ENCODE measurements at regions not wholly inside any gene's neighbourhood (a gene's known extent, or its start where the extent isn't known, plus 50 kb on each side); places are given as distances from the start of the nearest gene placed in this dataset.

DNA sequence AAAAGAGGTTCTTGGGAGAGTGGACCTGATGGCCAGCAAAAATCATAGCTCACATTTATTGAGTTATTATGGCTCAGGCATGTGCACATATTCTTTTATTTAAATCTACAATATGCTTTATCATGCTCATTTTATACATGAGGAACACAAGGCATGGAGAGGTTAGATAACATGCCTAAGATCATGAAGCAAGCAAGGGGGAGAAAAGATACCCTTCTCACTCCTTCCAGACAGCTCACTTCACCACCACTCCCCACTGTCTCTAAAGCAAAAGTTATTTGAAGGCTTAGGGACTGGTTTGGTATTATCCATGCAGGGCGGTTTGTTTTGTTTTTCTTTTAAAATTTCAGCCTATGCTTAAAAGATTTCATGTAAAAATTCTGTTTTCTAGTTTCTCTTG is 59.0 kb upstream of the PDE8B start:
- WGBS (ENCODE audit: low lambda C conversion rate) = 73% methylated on average over 1 of the region's 1 CpG
- H3K79me2 ChIP-seq (ENCODE audit: insufficient read depth) = no peaks in the 10 kb centered on the region
- H3K4me2 ChIP-seq = no peak overlapping the region
- no peak overlapping the region for H3K9ac ChIP-seq
- H3K4me3 ChIP-seq (ENCODE audit: low read depth in 2 of 2, low read length in 1 of 2) = no peak overlapping the region
- H3K9me3 ChIP-seq = no peaks in the 10 kb centered on the region
- H4K20me1 ChIP-seq (ENCODE audit: insufficient read depth) = no peaks in the 10 kb centered on the region
- no peaks in the 10 kb centered on the region for H3K9me2 ChIP-seq
- no peak for TF ChIP-seq GABPA (IDR thresholded peaks at IDR 0.05; ENCODE audit: low read depth)
- TF ChIP-seq TAF1 (IDR thresholded peaks at IDR 0.05; ENCODE audit: borderline replicate concordance, low read depth, low read length) = no peak
- no peak for TF ChIP-seq NFIC (IDR thresholded peaks at IDR 0.05; ENCODE audit: borderline replicate concordance)
- TF ChIP-seq MEF2A (IDR thresholded peaks at IDR 0.05; ENCODE audit: borderline replicate concordance, low read depth) = no peak
- no peak for TF ChIP-seq SIN3A (IDR thresholded peaks at IDR 0.05; ENCODE audit: borderline replicate concordance, low read depth, low read length)
- TF ChIP-seq, protein P1, sequence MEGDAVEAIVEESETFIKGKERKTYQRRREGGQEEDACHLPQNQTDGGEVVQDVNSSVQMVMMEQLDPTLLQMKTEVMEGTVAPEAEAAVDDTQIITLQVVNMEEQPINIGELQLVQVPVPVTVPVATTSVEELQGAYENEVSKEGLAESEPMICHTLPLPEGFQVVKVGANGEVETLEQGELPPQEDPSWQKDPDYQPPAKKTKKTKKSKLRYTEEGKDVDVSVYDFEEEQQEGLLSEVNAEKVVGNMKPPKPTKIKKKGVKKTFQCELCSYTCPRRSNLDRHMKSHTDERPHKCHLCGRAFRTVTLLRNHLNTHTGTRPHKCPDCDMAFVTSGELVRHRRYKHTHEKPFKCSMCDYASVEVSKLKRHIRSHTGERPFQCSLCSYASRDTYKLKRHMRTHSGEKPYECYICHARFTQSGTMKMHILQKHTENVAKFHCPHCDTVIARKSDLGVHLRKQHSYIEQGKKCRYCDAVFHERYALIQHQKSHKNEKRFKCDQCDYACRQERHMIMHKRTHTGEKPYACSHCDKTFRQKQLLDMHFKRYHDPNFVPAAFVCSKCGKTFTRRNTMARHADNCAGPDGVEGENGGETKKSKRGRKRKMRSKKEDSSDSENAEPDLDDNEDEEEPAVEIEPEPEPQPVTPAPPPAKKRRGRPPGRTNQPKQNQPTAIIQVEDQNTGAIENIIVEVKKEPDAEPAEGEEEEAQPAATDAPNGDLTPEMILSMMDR (IDR thresholded peaks at IDR 0.05) = no peak
- no peak for TF ChIP-seq ELF1 (IDR thresholded peaks at IDR 0.05)
- TF ChIP-seq PBX3 (IDR thresholded peaks at IDR 0.05) = no peak
- no peak for TF ChIP-seq FOSL2 (IDR thresholded peaks at IDR 0.05; ENCODE audit: borderline replicate concordance, low read depth)
- no peak for TF ChIP-seq RXRA (IDR thresholded peaks at IDR 0.05; ENCODE audit: borderline replicate concordance, low read depth)
- TF ChIP-seq USF1 (IDR thresholded peaks at IDR 0.05; ENCODE audit: borderline replicate concordance, low read depth) = no peak
- TF ChIP-seq POLR2AphosphoS5 (IDR thresholded peaks at IDR 0.05; ENCODE audit: low read depth, low read length) = no peak
- no peak for TF ChIP-seq CHD2 (IDR thresholded peaks at IDR 0.05; ENCODE audit: low read length, partially characterized antibody)
- TF ChIP-seq NRF1 (IDR thresholded peaks at IDR 0.05; ENCODE audit: low read depth, low read length) = no peak
- H3K36me3 ChIP-seq (replicated peaks in 1 of 2; ENCODE audit: control insufficient read depth in 1 of 2, insufficient read depth in 2 of 2, low read length in 1 of 2) = no peaks in the 10 kb centered on the region
- H2AFZ ChIP-seq (ENCODE audit: low read depth) = no peak overlapping the region
- no peak overlapping the region for H3K27ac ChIP-seq (ENCODE audit: low read depth in 2 of 2, low read length in 1 of 2)
- H3K4me1 ChIP-seq (ENCODE audit: control insufficient read depth in 1 of 2, insufficient read depth in 2 of 2, low read depth in 1 of 2, low read length in 1 of 2) = no peaks in the 10 kb centered on the region
- H3F3A ChIP-seq (replicated peaks; ENCODE audit: insufficient read depth) = no peaks in the 10 kb centered on the region
- ChIA-PET CTCF (interaction anchor here (1.2 to 2.9 kb wide), 3 partner anchors 9 to 341 kb away, joined by 4 to 19 read pairs (median 8); partner anchors contain the start of gene WDR41), POLR2A (no interaction called here)
- no peak for DNase-seq
- peaks cover 24% of the 10 kb centered on the region; the same call in 1 of the 2 replicates for H3K27me3 ChIP-seq (ENCODE audit: insufficient read depth)

- POLR2A ChIA-PET = no interaction called here
- CTCF ChIA-PET = interaction anchor here (1.0 to 4.9 kb wide), 2 partner anchors 70 to 291 kb away, joined by 3 to 38 read pairs; no protein-coding TSS in a partner anchor
- H3K4me1 ChIP-seq (ENCODE audit: control insufficient read depth in 1 of 2, insufficient read depth in 2 of 2, low read depth in 1 of 2, low read length in 1 of 2) = no peaks in the 10 kb centered on the region
- H3F3A ChIP-seq (replicated peaks; ENCODE audit: insufficient read depth) = no peaks in the 10 kb centered on the region
- DNase-seq = no peak
- no peaks in the 10 kb centered on the region for H3K36me3 ChIP-seq (replicated peaks in 1 of 2; ENCODE audit: control insufficient read depth in 1 of 2, insufficient read depth in 2 of 2, low read length in 1 of 2)
- H3K9ac ChIP-seq = no peak overlapping the region
- WGBS (ENCODE audit: low lambda C conversion rate) = 76% methylated on average over 2 of the region's 2 CpGs
- no peaks in the 10 kb centered on the region for H3K9me2 ChIP-seq
- no peak overlapping the region for H3K27ac ChIP-seq (ENCODE audit: low read depth in 2 of 2, low read length in 1 of 2)
- H3K9me3 ChIP-seq = no peaks in the 10 kb centered on the region
- no peaks in the 10 kb centered on the region for H3K79me2 ChIP-seq (ENCODE audit: insufficient read depth)
- peaks cover 16% of the 10 kb centered on the region for H3K27me3 ChIP-seq (ENCODE audit: insufficient read depth)
- H3K4me2 ChIP-seq = no peak overlapping the region
- H3K4me3 ChIP-seq (ENCODE audit: low read depth in 2 of 2, low read length in 1 of 2) = no peak overlapping the region
- H2AFZ ChIP-seq (ENCODE audit: low read depth) = no peak overlapping the region
- H4K20me1 ChIP-seq (ENCODE audit: insufficient read depth) = no peaks in the 10 kb centered on the region
- no peak for TF ChIP-seq EZH2phosphoT487 (IDR thresholded peaks at IDR 0.05; ENCODE audit: borderline replicate concordance, low read depth)
- TF ChIP-seq, protein P2, sequence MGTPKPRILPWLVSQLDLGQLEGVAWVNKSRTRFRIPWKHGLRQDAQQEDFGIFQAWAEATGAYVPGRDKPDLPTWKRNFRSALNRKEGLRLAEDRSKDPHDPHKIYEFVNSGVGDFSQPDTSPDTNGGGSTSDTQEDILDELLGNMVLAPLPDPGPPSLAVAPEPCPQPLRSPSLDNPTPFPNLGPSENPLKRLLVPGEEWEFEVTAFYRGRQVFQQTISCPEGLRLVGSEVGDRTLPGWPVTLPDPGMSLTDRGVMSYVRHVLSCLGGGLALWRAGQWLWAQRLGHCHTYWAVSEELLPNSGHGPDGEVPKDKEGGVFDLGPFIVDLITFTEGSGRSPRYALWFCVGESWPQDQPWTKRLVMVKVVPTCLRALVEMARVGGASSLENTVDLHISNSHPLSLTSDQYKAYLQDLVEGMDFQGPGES (IDR thresholded peaks at IDR 0.05; ENCODE audit: low read depth, low read length) = no peak
These were observed 59.8 kb upstream of the ZBED3 start for GRCh38 chr5:77146896-77147295.

Measured in SK-N-SH (cell line).